ENCODE measurements at regions not wholly inside any gene's neighbourhood (a gene's known extent, or its start where the extent isn't known, plus 50 kb on each side); places are given as distances from the start of the nearest gene placed in this dataset.

DNA sequence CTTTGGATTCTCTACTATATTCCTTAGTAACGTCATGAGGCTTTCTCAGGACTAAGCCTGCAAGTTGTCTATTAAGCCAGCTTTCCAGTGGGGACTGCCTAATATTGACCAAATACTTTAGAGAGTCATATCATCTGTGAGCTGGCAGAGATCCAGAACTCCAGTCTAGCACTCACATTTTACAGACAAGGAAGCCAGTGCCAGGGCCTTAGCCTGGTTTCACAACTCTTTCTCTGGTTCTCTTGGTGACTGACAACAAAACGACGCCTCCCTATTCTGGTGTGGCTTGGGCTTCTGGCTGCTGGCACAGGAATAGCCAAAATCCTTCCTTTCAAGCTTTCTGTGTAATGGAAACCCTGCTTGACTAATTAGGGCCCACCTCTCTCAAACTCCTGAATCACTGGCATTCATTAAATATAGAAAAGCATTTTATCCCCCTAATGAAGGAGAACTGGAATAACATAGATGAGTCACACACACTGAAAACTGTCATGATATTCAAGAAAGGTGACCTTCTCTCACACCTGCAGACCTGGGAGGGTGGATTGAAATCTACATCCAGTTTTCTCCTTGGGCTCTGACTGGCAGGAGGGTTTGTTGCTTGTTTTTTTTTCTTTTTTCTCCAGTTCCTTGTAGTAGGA lies 75.2 kb upstream of the UBL3 start:
- Mint-ChIP-seq H3K36me3 (no peaks in the 10 kb centered on the region), H3K27ac (peak overlapping the region; percentile 97), H3K9me3 (no peaks in the 10 kb centered on the region), H3K4me3 (no peak overlapping the region), H3K4me1 (peaks cover 54% of the 10 kb centered on the region), H3K27me3 (ENCODE audit: low read depth) (no peaks in the 10 kb centered on the region)
- DNase-seq (ENCODE audit: low spot score in 2 of 2, unreplicated experiment in 2 of 2) = peak in 1 of 2 experiments; percentile 33
- no peak for TF ChIP-seq CTCF (IDR thresholded peaks at IDR 0.05; ENCODE audit: unreplicated experiment)

DNA sequence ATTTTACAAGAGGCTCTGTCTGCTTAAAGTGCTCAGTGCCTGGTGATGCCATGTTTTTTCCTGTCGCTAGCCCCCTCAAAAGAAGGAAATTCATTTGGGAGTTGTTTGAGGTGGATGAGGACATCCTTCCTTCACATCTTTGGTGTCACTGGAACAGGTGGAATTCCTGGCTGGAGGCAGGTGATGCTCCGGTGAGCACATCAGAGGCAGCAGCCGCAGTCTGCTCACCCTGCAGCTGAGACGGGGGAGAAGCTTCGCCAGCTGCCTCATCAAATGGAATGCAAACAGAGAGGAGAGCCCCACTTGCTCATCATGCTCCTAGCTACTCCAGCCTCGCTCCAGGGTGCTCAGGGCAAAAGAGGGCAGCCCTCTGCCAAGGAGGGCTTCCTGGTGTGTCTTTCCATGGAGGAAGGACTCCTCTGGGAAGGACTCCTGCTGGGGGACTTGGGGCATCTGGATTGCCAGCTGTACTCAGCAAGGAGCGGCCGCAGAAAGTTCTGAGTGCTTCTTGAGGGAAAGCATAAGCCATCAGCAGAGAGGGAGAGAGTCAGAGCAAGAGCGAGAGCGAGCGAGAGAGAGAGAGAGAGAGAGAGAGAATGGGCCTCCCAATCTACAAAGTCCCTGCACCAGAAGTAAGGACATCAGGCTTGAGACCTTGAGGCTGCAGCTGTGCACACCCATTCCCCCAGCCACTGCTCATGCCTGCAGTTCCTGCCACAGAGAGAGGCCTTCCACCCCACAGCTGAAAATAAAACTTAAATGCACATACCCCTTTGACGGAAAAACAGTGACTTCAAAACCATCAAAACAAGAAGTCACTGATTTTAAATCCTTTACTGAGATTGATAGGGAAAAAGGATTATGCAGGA lies 74.3 kb upstream of the UBL3 start:
- Mint-ChIP-seq H3K9me3 (no peaks in the 10 kb centered on the region), H3K4me3 (peak overlapping the region; percentile 9), H3K27ac (peak overlapping the region; percentile 97), H3K27me3 (ENCODE audit: low read depth) (no peaks in the 10 kb centered on the region), H3K4me1 (peaks cover 62% of the 10 kb centered on the region), H3K36me3 (no peaks in the 10 kb centered on the region)
- DNase-seq (ENCODE audit: low spot score in 2 of 2, unreplicated experiment in 2 of 2) = no peak
- peak; percentile 34 for TF ChIP-seq CTCF (IDR thresholded peaks at IDR 0.05; ENCODE audit: unreplicated experiment)

GRCh38 chr13:29923554-29924481 lies 73.4 kb upstream of the UBL3 start:
- H3K4me3 Mint-ChIP-seq = peak overlapping the region; percentile 9
- no peaks in the 10 kb centered on the region for H3K36me3 Mint-ChIP-seq
- peaks cover 59% of the 10 kb centered on the region for H3K4me1 Mint-ChIP-seq

DNA sequence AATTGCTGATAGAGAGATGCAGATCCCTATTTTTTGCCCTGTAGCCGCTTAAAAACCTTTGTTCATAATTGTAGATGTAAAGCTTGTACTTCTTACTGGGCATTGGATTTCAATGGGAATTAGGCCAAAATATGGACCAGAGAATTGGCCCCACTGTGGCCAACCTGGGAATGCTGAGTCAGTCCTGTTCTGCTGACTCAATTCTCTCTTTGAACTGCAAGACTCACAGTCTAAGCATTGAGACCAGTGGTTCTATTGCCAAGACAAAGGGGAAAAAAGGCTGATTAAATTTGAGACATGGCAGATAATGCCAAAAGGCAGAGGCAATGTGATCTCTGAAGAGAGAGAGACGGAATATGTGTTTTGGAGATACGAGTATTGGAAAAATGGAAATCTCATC lies 72.5 kb upstream of the UBL3 start:
- no peaks in the 10 kb centered on the region for H3K36me3 Mint-ChIP-seq
- no peak for TF ChIP-seq CTCF (IDR thresholded peaks at IDR 0.05; ENCODE audit: unreplicated experiment)
- no peak overlapping the region for H3K4me3 Mint-ChIP-seq
- no peak for DNase-seq (ENCODE audit: low spot score in 2 of 2, unreplicated experiment in 2 of 2)
- peaks cover 59% of the 10 kb centered on the region for H3K4me1 Mint-ChIP-seq
- H3K27ac Mint-ChIP-seq = peak overlapping the region; percentile 97
- no peaks in the 10 kb centered on the region for H3K27me3 Mint-ChIP-seq (ENCODE audit: low read depth)
- no peaks in the 10 kb centered on the region for H3K9me3 Mint-ChIP-seq

More at GRCh38 chr13:29923554-29924481, 73.4 kb upstream of the UBL3 start:
- Mint-ChIP-seq H3K9me3 (no peaks in the 10 kb centered on the region), H3K27ac (peak overlapping the region; percentile 97), H3K27me3 (ENCODE audit: low read depth) (no peaks in the 10 kb centered on the region)
- peak; percentile 90 for TF ChIP-seq CTCF (IDR thresholded peaks at IDR 0.05; ENCODE audit: unreplicated experiment)
- no peak for DNase-seq (ENCODE audit: low spot score in 2 of 2, unreplicated experiment in 2 of 2)

DNA sequence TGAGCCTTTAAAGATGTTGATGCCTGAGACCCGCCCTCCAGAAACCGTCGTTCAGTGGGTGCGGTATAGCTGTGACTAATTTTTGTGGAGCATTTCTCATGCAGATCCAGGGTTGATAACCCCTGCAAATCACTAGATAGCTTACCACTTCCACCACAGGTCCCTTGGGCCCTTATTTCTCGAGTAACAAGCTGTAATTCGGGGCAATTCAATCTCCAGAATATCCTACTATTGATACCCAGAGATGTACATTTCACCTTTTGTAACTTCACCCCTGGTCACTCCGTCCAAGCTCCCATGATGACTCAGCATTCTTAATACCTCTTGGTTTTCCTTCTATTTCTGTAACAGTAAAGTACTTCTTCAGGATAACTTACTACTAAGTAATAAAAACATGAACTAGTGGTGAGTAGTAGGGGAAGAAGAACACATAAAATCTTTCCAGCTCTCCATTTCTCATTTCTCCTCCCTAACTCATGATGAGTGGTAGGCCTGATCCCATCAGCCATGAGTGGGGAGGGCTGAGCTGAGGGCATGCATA lies 71.9 kb upstream of the UBL3 start:
- Mint-ChIP-seq H3K36me3 (no peaks in the 10 kb centered on the region), H3K27ac (peak overlapping the region; percentile 97), H3K4me3 (no peak overlapping the region), H3K9me3 (no peaks in the 10 kb centered on the region), H3K27me3 (ENCODE audit: low read depth) (no peaks in the 10 kb centered on the region), H3K4me1 (peaks cover 59% of the 10 kb centered on the region)
- no peak for TF ChIP-seq CTCF (IDR thresholded peaks at IDR 0.05; ENCODE audit: unreplicated experiment)
- DNase-seq (ENCODE audit: low spot score in 2 of 2, unreplicated experiment in 2 of 2) = no peak
